ENCODE measurements at regions not wholly inside any gene's neighbourhood (a gene's known extent, or its start where the extent isn't known, plus 50 kb on each side); places are given as distances from the start of the nearest gene placed in this dataset.

GRCh38 chr9:118360036-118360435 lies 655.8 kb downstream of the TLR4 start:
- H3K4me1 ChIP-seq (ENCODE audit: control insufficient read depth in 2 of 2, insufficient read depth in 2 of 2, low read length in 2 of 2) = no peaks in the 10 kb centered on the region
- Mint-ChIP-seq H3K9me3 (peaks cover 0 to 20% (median 5%) of the 10 kb centered on the region in 11 donors), H3K27ac (no peak overlapping the region), H3K27me3 (peaks cover 0 to 6% (median 0%) of the 10 kb centered on the region in 5 donors), H3K4me3 (no peak overlapping the region), H3K36me3 (no peaks in the 10 kb centered on the region), H3K4me1 (no peaks in the 10 kb centered on the region)
- ATAC-seq = no peak
- CTCF ChIA-PET = no interaction called here
- intact Hi-C loops (cut with micrococcal nuclease) = no loop called here
- H3K27ac ChIP-seq (ENCODE audit: low read depth, low read length) = no peak overlapping the region
- POLR2A ChIA-PET = no interaction called here
- no peaks in the 10 kb centered on the region for H3K27me3 ChIP-seq (ENCODE audit: control insufficient read depth in 2 of 2, insufficient read depth in 2 of 2, low read length in 2 of 2)
- no peaks in the 10 kb centered on the region for H3K36me3 ChIP-seq (ENCODE audit: control insufficient read depth in 2 of 3, insufficient read depth in 3 of 3, low read length in 3 of 3)
- DNase-seq = no peak
- no peak overlapping the region for H3K4me3 ChIP-seq (ENCODE audit: low read length)
- no peaks in the 10 kb centered on the region for H3K9me3 ChIP-seq (ENCODE audit: control insufficient read depth in 2 of 3, low read length in 3 of 3)

DNA sequence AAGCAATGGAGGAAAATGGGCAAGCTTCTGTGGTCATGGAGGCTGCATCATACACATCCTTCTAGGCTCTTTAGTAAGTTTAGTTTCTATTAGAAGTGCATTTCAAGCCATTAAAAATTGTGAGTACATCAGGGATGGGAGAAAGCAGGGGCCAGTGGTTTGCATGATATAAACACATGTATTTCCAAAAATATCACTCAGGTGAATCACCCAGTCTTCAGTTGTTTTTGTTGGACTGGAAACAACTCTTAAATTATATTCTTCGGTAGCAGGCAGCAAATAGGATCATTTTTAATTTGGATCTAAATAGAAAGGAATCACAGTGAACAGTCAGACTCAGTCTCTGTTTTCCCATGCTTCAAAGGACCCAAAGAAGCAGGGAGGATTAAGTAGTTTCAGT lies 657.9 kb downstream of the TLR4 start:
- POLR2A ChIA-PET = no interaction called here
- intact Hi-C loops (cut with micrococcal nuclease) = no loop called here
- Mint-ChIP-seq H3K9me3 (peaks cover 0 to 36% (median 5%) of the 10 kb centered on the region in 11 donors), H3K36me3 (no peaks in the 10 kb centered on the region), H3K27me3 (peaks cover 0 to 6% (median 0%) of the 10 kb centered on the region in 5 donors), H3K4me3 (no peak overlapping the region), H3K27ac (no peak overlapping the region), H3K4me1 (no peaks in the 10 kb centered on the region)
- H3K4me3 ChIP-seq (ENCODE audit: low read length) = no peak overlapping the region
- CTCF ChIA-PET = no interaction called here
- ATAC-seq (no peak), DNase-seq (no peak)
- no peak overlapping the region for H3K27ac ChIP-seq (ENCODE audit: low read depth, low read length)
- no peaks in the 10 kb centered on the region for H3K36me3 ChIP-seq (ENCODE audit: control insufficient read depth in 2 of 3, insufficient read depth in 3 of 3, low read length in 3 of 3)
- H3K27me3 ChIP-seq (ENCODE audit: control insufficient read depth in 2 of 2, insufficient read depth in 2 of 2, low read length in 2 of 2) = no peaks in the 10 kb centered on the region
- H3K9me3 ChIP-seq (ENCODE audit: control insufficient read depth in 2 of 3, low read length in 3 of 3) = no peaks in the 10 kb centered on the region
- H3K4me1 ChIP-seq (ENCODE audit: control insufficient read depth in 2 of 2, insufficient read depth in 2 of 2, low read length in 2 of 2) = no peaks in the 10 kb centered on the region

GRCh38 chr9:118362596-118362995 lies 658.4 kb downstream of the TLR4 start:
- Histone ChIP-seq H3K4me1 (ENCODE audit: control insufficient read depth in 2 of 2, insufficient read depth in 2 of 2, low read length in 2 of 2) (no peaks in the 10 kb centered on the region), H3K4me3 (ENCODE audit: low read length) (no peak overlapping the region), H3K9me3 (ENCODE audit: control insufficient read depth in 2 of 3, low read length in 3 of 3) (no peaks in the 10 kb centered on the region), H3K27me3 (ENCODE audit: control insufficient read depth in 2 of 2, insufficient read depth in 2 of 2, low read length in 2 of 2) (no peaks in the 10 kb centered on the region), H3K27ac (ENCODE audit: low read depth, low read length) (no peak overlapping the region), H3K36me3 (ENCODE audit: control insufficient read depth in 2 of 3, insufficient read depth in 3 of 3, low read length in 3 of 3) (no peaks in the 10 kb centered on the region)
- POLR2A ChIA-PET = no interaction called here
- H3K36me3 Mint-ChIP-seq = no peaks in the 10 kb centered on the region
- CTCF ChIA-PET = no interaction called here
- H3K27ac Mint-ChIP-seq = no peak overlapping the region
- H3K27me3 Mint-ChIP-seq = peaks cover 0 to 6% (median 0%) of the 10 kb centered on the region in 5 donors
- peaks cover 0 to 36% (median 5%) of the 10 kb centered on the region in 11 donors for H3K9me3 Mint-ChIP-seq
- intact Hi-C loops (cut with micrococcal nuclease) = no loop called here
- H3K4me3 Mint-ChIP-seq = no peak overlapping the region
- no peaks in the 10 kb centered on the region for H3K4me1 Mint-ChIP-seq
- ATAC-seq (no peak), DNase-seq (no peak)

DNA sequence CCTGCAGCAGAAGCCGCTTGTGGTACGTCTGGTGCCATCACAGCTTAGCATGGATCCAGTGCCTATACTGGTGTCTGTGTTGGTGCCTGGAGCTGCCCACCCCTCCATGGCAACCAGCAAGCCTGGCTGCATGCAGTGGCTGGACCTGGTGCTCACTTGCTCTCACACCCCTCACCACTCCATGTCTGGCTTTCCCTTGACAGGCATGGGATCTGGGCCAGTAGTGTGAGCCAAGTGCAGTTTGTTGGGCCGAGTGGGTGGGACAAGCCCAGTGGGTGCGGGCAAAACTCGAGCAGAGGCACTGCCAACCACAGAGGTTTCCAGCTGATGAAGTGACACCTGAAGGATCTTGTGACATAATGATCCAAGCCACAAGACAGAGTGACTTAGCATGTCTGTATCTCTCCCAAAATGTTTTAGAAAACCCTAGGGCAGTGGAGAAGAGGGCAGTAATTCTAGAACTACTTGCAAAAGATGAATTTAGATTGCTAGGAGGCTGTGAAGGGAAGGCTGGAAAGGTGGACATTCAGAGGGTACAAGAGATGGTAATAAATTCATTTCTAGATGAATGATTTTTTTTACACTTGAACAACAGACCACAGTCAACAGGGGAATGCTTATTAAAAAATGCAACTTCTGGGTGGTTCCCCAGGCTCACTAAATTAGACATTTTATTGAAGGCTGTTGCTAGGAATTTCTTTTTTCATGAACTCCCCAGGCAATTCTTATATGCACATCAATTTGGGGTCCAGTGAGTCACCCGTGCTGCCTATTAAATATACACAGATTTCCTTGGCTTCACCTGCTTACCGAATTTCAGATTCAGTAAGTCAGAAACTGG lies 660.3 kb downstream of the TLR4 start:
- H3K27ac Mint-ChIP-seq = no peak overlapping the region
- no peaks in the 10 kb centered on the region for H3K4me1 Mint-ChIP-seq
- Histone ChIP-seq H3K9me3 (ENCODE audit: control insufficient read depth in 2 of 3, low read length in 3 of 3) (no peaks in the 10 kb centered on the region), H3K4me1 (ENCODE audit: control insufficient read depth in 2 of 2, insufficient read depth in 2 of 2, low read length in 2 of 2) (no peaks in the 10 kb centered on the region), H3K36me3 (ENCODE audit: control insufficient read depth in 2 of 3, insufficient read depth in 3 of 3, low read length in 3 of 3) (no peaks in the 10 kb centered on the region), H3K27me3 (ENCODE audit: control insufficient read depth in 2 of 2, insufficient read depth in 2 of 2, low read length in 2 of 2) (no peaks in the 10 kb centered on the region), H3K4me3 (ENCODE audit: low read length) (no peak overlapping the region), H3K27ac (ENCODE audit: low read depth, low read length) (no peak overlapping the region)
- peaks cover 0 to 36% (median 5%) of the 10 kb centered on the region in 11 donors for H3K9me3 Mint-ChIP-seq
- ChIA-PET POLR2A (no interaction called here), CTCF (no interaction called here)
- intact Hi-C loops (cut with micrococcal nuclease) = no loop called here
- H3K27me3 Mint-ChIP-seq = no peaks in the 10 kb centered on the region
- ATAC-seq = no peak
- no peak for DNase-seq
- no peak overlapping the region for H3K4me3 Mint-ChIP-seq
- H3K36me3 Mint-ChIP-seq = no peaks in the 10 kb centered on the region

GRCh38 chr9:118366228-118366627 lies 662.0 kb downstream of the TLR4 start:
- no peaks in the 10 kb centered on the region for H3K27me3 ChIP-seq (ENCODE audit: control insufficient read depth in 2 of 2, insufficient read depth in 2 of 2, low read length in 2 of 2)
- no peaks in the 10 kb centered on the region for H3K9me3 ChIP-seq (ENCODE audit: control insufficient read depth in 2 of 3, low read length in 3 of 3)
- intact Hi-C loops (cut with micrococcal nuclease) = no loop called here
- no peak overlapping the region for H3K27ac ChIP-seq (ENCODE audit: low read depth, low read length)
- Mint-ChIP-seq H3K27me3 (no peaks in the 10 kb centered on the region), H3K27ac (no peak overlapping the region), H3K4me1 (no peaks in the 10 kb centered on the region), H3K4me3 (no peak overlapping the region), H3K36me3 (no peaks in the 10 kb centered on the region), H3K9me3 (peaks cover 2 to 30% (median 7%) of the 10 kb centered on the region in 11 donors)
- ChIA-PET POLR2A (no interaction called here), CTCF (no interaction called here)
- H3K36me3 ChIP-seq (ENCODE audit: control insufficient read depth in 2 of 3, insufficient read depth in 3 of 3, low read length in 3 of 3) = no peaks in the 10 kb centered on the region
- ATAC-seq (no peak), DNase-seq (no peak)
- H3K4me1 ChIP-seq (ENCODE audit: control insufficient read depth in 2 of 2, insufficient read depth in 2 of 2, low read length in 2 of 2) = no peaks in the 10 kb centered on the region
- H3K4me3 ChIP-seq (ENCODE audit: low read length) = no peak overlapping the region

- H3K27ac Mint-ChIP-seq = no peak overlapping the region
- POLR2A ChIA-PET = no interaction called here
- peaks cover 2 to 31% (median 4%) of the 10 kb centered on the region in 11 donors for H3K9me3 Mint-ChIP-seq
- intact Hi-C loops (cut with micrococcal nuclease) = no loop called here
- H3K9me3 ChIP-seq (ENCODE audit: control insufficient read depth in 2 of 3, low read length in 3 of 3) = no peaks in the 10 kb centered on the region
- H3K36me3 Mint-ChIP-seq = no peaks in the 10 kb centered on the region
- H3K36me3 ChIP-seq (ENCODE audit: control insufficient read depth in 2 of 3, insufficient read depth in 3 of 3, low read length in 3 of 3) = no peaks in the 10 kb centered on the region
- no peak overlapping the region for H3K4me3 Mint-ChIP-seq
- no peaks in the 10 kb centered on the region for H3K4me1 ChIP-seq (ENCODE audit: control insufficient read depth in 2 of 2, insufficient read depth in 2 of 2, low read length in 2 of 2)
- ATAC-seq (no peak), DNase-seq (no peak)
- no peak overlapping the region for H3K4me3 ChIP-seq (ENCODE audit: low read length)
- H3K4me1 Mint-ChIP-seq = no peaks in the 10 kb centered on the region
- no peaks in the 10 kb centered on the region for H3K27me3 Mint-ChIP-seq
- no peaks in the 10 kb centered on the region for H3K27me3 ChIP-seq (ENCODE audit: control insufficient read depth in 2 of 2, insufficient read depth in 2 of 2, low read length in 2 of 2)
- no peak overlapping the region for H3K27ac ChIP-seq (ENCODE audit: low read depth, low read length)
- CTCF ChIA-PET = no interaction called here
These were observed 663.2 kb downstream of the TLR4 start for GRCh38 chr9:118367383-118367782.

GRCh38 chr9:118384531-118385100 lies 680.4 kb downstream of the TLR4 start:
- no peaks in the 10 kb centered on the region for H3K27me3 ChIP-seq (ENCODE audit: control insufficient read depth in 2 of 2, insufficient read depth in 2 of 2, low read length in 2 of 2)
- no peaks in the 10 kb centered on the region for H3K4me1 ChIP-seq (ENCODE audit: control insufficient read depth in 2 of 2, insufficient read depth in 2 of 2, low read length in 2 of 2)
- DNase-seq = no peak
- no peak overlapping the region for H3K4me3 Mint-ChIP-seq
- H3K36me3 Mint-ChIP-seq = no peaks in the 10 kb centered on the region
- H3K27ac ChIP-seq (ENCODE audit: low read depth, low read length) = no peak overlapping the region
- no peaks in the 10 kb centered on the region for H3K36me3 ChIP-seq (ENCODE audit: control insufficient read depth in 2 of 3, insufficient read depth in 3 of 3, low read length in 3 of 3)
- H3K27ac Mint-ChIP-seq = no peak overlapping the region
- no peak for ATAC-seq
- intact Hi-C loops (cut with micrococcal nuclease) = no loop called here
- H3K4me3 ChIP-seq (ENCODE audit: low read length) = no peak overlapping the region
- H3K4me1 Mint-ChIP-seq = no peaks in the 10 kb centered on the region
- ChIA-PET CTCF (no interaction called here), POLR2A (no interaction called here)
- peaks cover 0 to 4% (median 0%) of the 10 kb centered on the region in 5 donors for H3K27me3 Mint-ChIP-seq
- H3K9me3 Mint-ChIP-seq = peaks cover 0 to 20% (median 3%) of the 10 kb centered on the region in 11 donors
- H3K9me3 ChIP-seq (ENCODE audit: control insufficient read depth in 2 of 3, low read length in 3 of 3) = no peaks in the 10 kb centered on the region

Data from naive thymus-derived CD4-positive, alpha-beta T cell (primary cell).